Adrenal gland (tissue), 9 donors: ENCODE measurements at regions not wholly inside any gene's neighbourhood (a gene's known extent, or its start where the extent isn't known, plus 50 kb on each side); places are given as distances from the start of the nearest gene placed in this dataset.

Experiments
- DNase-seq, 7 donors: peaks; one replicate each; pipeline ENCODE4 v3.0.0-alpha.2; 2019 to 2020
- H3K27ac ChIP-seq, 5 donors: fragments of 200-600 bp; sonication (generic) in 4 of 5; 1 replicate in 3 of 5; 2 replicates in 2 of 5; pipeline versions ENCODE4 v1.5.1 to v1.8.0; 2016 to 2020; ENCODE audit warnings: mild to moderate bottlenecking in 1 of 5
- H3K27me3 ChIP-seq: fragments of 200-600 bp; 2 replicates; pipeline ENCODE4 v1.8.0; 2021
- H3K36me3 ChIP-seq, 2 donors: fragments of 200-600 bp; replicated peaks in 1 of 2; 1 replicate in 1 of 2; 2 replicates in 1 of 2; pipeline versions ENCODE4 v1.5.1 to v1.8.0; 2018 to 2022
- H3K4me1 ChIP-seq, 2 donors: fragments of 200-600 bp; replicated peaks in 1 of 2; 1 replicate in 1 of 2; 2 replicates in 1 of 2; pipeline versions ENCODE4 v1.5.1 to v1.8.0; 2018 to 2021
- H3K4me3 ChIP-seq, 4 donors: fragments of 200-600 bp; sonication (generic) in 3 of 4; one replicate each; pipeline ENCODE4 v1.5.1; 2016 to 2018
- H3K9me3 ChIP-seq, 3 donors: fragments of 200-600 bp; sonication (generic) in 1 of 3; replicated peaks in 1 of 3; 1 replicate in 2 of 3; 2 replicates in 1 of 3; pipeline versions ENCODE4 v1.5.1 to v1.8.0; 2016 to 2021
- CTCF ChIP-seq, 6 experiments: fragments of 450-650 bp in 4 of 6; fragments of 200-600 bp in 2 of 6; sonication (generic) in 1 of 6; IDR thresholded peaks; 1 replicate in 5 of 6; 2 replicates in 1 of 6; pipeline versions ENCODE4 v1.5.1 to v1.8.0; 2016 to 2021; ENCODE audit warnings: antibody characterized with exemption in 6 of 6, mild to moderate bottlenecking in 2 of 6, moderate library complexity in 1 of 6
- POLR2A ChIP-seq, 2 donors: fragments of 450-650 bp; IDR thresholded peaks; one replicate each; pipeline ENCODE4 v1.6.1; 2017; ENCODE audit warnings: antibody characterized with exemption in 2 of 2, mild to moderate bottlenecking in 2 of 2, moderate library complexity in 1 of 2
- WGBS, 4 donors: extraction: QIAGEN DNeasy Blood & Tissue Kit in 2 of 4; methylation state at CpG; one replicate each; pipeline versions ENCODE4 v1.1.5 to v1.1.7; 2013 to 2017; 5-methylcytosine and 5-hydroxymethylcytosine counted together
- intact Hi-C, 2 donors: fragments of 100-400 bp; cut with DNase I; formaldehyde crosslinking; loops; one replicate each; pipeline versions ENCODE4 v1.14.1 to v1.15.0; 2022 to 2023
- donor health status: healthy with polysubstance abuse.
- donor health status: Bipolar disorder and iron deficiency.
- donor health status: DM: yes; HTN: yes; CAD: no.
- donor health status: DM: no; HTN: no; CAD: no.
- donor health status: DM: no; HTN: no; CAD: no.

GRCh38 chr10:36087006-36088005 is 445.2 kb upstream of the FZD8 start:
- H3K9me3 ChIP-seq = no peaks in the 10 kb centered on the region
- H3K36me3 ChIP-seq = no peaks in the 10 kb centered on the region
- DNase-seq = no peak
- H3K27me3 ChIP-seq = no peaks in the 10 kb centered on the region
- TF ChIP-seq CTCF (IDR thresholded peaks at IDR 0.05) (no peak), POLR2A (IDR thresholded peaks at IDR 0.05) (no peak)
- no peak overlapping the region for H3K4me3 ChIP-seq
- no peak overlapping the region for H3K27ac ChIP-seq
- intact Hi-C loops = no loop called here
- H3K4me1 ChIP-seq = no peaks in the 10 kb centered on the region
- WGBS, 4 donors = 77 to 83% (median 78%) methylated on average over 10 of the region's 10 CpGs

GRCh38 chr10:36075196-36075595 is 433.1 kb upstream of the FZD8 start:
- no peak overlapping the region for H3K27ac ChIP-seq
- H3K27me3 ChIP-seq = no peaks in the 10 kb centered on the region
- H3K4me3 ChIP-seq = no peak overlapping the region
- intact Hi-C loops = no loop called here
- TF ChIP-seq CTCF (IDR thresholded peaks at IDR 0.05) = no peak
- no peak for TF ChIP-seq POLR2A (IDR thresholded peaks at IDR 0.05)
- no peaks in the 10 kb centered on the region for H3K9me3 ChIP-seq
- WGBS, 4 donors = 76 to 89% (median 84%) methylated on average over 4 of the region's 4 CpGs
- H3K36me3 ChIP-seq = no peaks in the 10 kb centered on the region
- H3K4me1 ChIP-seq = no peaks in the 10 kb centered on the region
- no peak for DNase-seq

GRCh38 chr10:36073796-36074345 is 431.8 kb upstream of the FZD8 start:
- Histone ChIP-seq H3K27ac (no peak overlapping the region), H3K4me1 (no peaks in the 10 kb centered on the region), H3K36me3 (no peaks in the 10 kb centered on the region), H3K4me3 (no peak overlapping the region), H3K27me3 (no peaks in the 10 kb centered on the region), H3K9me3 (no peaks in the 10 kb centered on the region)
- TF ChIP-seq CTCF (IDR thresholded peaks at IDR 0.05) (no peak), POLR2A (IDR thresholded peaks at IDR 0.05) (no peak)
- intact Hi-C loops = no loop called here
- no peak for DNase-seq
- 62 to 90% (median 82%) methylated on average over 2 of the region's 2 CpGs for WGBS, 4 donors

- TF ChIP-seq POLR2A (IDR thresholded peaks at IDR 0.05) = no peak
- no peak for TF ChIP-seq CTCF (IDR thresholded peaks at IDR 0.05)
- Histone ChIP-seq H3K4me1 (no peaks in the 10 kb centered on the region), H3K9me3 (no peaks in the 10 kb centered on the region), H3K27me3 (peaks cover 4% of the 10 kb centered on the region), H3K36me3 (no peaks in the 10 kb centered on the region), H3K27ac (no peak overlapping the region), H3K4me3 (no peak overlapping the region)
- intact Hi-C loops = no loop called here
- DNase-seq = no peak
Observed at GRCh38 chr10:36068542-36068941, 426.4 kb upstream of the FZD8 start.
